Cardiac fibroblast (primary cell): ENCODE measurements at regions not wholly inside any gene's neighbourhood (a gene's known extent, or its start where the extent isn't known, plus 50 kb on each side); places are given as distances from the start of the nearest gene placed in this dataset.

Source experiments
- DNase-seq, 2 donors: peaks; one replicate each; pipeline versions ENCODE4 v3.0.0 to v3.0.0-alpha.2; 2010; ENCODE audit warnings: low read depth in 2 of 2
- H3K4me3 ChIP-seq, 2 donors: replicated peaks in 1 of 2; 1 replicate in 1 of 2; 2 replicates in 1 of 2; pipeline ENCODE4 v1.5.1; 2011; ENCODE audit warnings: low read depth in 2 of 2, low read length in 2 of 2, mild to moderate bottlenecking in 2 of 2, moderate library complexity in 1 of 2
- TF ChIP-seq, protein P1 (sequence below): IDR thresholded peaks from one replicate; pipeline ENCODE4 v1.5.1; 2011; ENCODE audit warnings: low read depth, mild to moderate bottlenecking, low read length, inconsistent platforms

DNA sequence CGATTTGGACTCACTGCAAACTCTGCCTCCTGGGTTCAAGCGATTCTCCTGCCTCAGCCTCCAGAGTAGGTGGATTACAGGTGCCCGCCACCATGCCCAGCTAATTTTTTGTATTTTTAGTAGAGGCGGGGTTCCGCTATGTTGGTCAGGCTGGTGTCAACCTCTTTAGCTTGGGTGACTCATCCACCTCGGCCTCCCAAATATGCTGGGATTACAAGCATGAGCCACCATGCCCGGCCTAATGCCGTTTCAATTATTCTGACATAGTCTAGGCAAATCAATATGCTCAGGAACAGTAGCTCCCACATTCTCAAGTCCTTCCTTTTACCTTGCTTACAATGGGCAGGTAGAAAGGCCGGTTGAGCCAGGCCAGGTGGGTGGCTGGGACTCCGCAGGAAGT, 82.0 kb upstream of the EEA1 start:
- no peak overlapping the region for H3K4me3 ChIP-seq
- DNase-seq: no peak
- TF ChIP-seq, protein P1, sequence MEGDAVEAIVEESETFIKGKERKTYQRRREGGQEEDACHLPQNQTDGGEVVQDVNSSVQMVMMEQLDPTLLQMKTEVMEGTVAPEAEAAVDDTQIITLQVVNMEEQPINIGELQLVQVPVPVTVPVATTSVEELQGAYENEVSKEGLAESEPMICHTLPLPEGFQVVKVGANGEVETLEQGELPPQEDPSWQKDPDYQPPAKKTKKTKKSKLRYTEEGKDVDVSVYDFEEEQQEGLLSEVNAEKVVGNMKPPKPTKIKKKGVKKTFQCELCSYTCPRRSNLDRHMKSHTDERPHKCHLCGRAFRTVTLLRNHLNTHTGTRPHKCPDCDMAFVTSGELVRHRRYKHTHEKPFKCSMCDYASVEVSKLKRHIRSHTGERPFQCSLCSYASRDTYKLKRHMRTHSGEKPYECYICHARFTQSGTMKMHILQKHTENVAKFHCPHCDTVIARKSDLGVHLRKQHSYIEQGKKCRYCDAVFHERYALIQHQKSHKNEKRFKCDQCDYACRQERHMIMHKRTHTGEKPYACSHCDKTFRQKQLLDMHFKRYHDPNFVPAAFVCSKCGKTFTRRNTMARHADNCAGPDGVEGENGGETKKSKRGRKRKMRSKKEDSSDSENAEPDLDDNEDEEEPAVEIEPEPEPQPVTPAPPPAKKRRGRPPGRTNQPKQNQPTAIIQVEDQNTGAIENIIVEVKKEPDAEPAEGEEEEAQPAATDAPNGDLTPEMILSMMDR: no peak

DNA sequence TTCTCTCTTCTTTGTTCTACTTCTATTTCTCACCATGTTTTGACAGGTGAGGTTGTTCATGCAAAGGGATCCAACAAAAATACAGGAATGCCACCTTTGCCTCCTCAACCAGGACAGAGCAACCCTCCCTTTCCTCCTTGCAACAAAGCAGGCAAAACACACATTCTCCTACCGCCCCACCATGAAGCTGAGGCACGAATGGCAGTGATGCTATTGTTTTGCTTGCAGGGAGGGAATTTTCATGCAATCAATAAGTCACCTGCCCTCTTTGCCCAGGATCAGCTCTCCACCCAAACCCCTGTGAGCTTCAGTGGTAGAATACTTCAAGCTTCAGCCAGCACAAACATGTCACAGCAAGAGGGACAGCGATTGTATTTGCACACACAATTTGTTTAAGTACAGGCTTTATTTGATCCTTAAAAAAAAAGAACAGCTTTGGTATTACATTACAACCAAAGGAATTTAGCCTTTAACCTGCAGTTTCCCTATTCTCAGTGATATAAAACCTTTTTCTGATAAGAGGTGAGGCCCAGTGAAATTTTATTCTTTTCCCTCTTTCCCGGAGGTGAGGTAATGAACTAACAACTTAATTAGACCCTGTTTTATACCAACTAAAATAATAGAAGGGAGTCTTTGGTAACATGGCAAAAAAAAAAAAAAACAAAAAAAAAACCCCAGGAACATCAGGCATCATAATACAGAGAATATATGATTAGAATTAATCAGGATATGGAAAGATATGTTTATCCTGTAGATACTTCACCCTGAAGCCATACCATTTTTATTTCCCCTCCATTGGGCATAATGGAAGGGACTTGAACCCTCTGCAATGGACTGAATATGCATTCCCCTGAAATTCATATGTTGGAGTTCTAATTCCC, 87.0 kb upstream of the EEA1 start:
- TF ChIP-seq, protein P1: no peak
- no peak overlapping the region for H3K4me3 ChIP-seq
- peak in 1 of 2 donors; percentile 10 for DNase-seq

DNA sequence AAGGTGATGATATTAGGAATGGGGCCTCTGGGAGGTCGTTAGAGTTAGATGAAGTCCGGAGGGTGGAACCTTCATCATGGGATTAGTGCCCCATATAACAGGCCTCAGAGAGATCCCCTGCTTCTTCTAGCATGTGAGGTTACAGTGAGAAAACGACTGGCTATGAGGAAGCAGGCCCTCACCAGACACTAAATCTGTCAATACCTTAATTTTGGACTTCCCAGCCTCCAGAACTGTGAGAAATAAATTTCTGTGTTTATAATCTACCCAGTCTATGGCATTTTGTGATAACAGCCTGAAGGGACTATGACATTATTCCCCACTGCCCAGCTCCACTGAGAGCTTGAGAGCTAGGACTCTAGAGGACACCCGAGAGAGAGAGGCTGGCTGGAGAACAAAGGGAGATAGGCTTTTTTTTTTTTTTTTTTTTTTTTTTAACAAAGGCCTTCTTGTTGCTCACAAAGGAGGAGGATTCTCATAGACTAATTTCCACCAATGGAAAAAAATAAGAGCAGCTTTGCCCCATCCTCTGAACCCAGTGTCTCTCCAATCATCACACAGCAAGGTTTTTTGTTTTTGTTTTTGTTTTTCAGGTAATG, 87.8 kb upstream of the EEA1 start:
- no peak for DNase-seq
- TF ChIP-seq, protein P1: no peak
- H3K4me3 ChIP-seq: no peak overlapping the region

DNA sequence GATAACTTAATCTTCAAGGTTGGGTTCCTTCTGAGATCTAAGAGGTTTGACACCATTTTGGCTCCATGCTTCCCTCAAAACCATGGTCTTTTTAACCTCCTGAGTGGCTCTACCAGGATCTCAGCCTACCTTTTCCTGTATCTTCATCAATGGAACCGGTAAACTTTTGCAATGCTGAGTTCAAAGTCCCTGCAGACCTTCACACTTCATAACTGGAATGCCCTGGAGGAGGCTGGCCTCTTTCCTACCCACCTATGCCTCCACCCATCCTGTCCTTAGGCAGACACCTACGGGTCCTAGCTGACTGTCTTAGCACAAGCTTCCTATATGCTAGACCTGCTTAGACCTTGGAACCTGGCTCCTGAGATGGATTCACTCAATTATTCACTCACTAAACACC, 89.5 kb upstream of the EEA1 start:
- TF ChIP-seq, protein P1: no peak
- no peak for DNase-seq
- H3K4me3 ChIP-seq: no peak overlapping the region

DNA sequence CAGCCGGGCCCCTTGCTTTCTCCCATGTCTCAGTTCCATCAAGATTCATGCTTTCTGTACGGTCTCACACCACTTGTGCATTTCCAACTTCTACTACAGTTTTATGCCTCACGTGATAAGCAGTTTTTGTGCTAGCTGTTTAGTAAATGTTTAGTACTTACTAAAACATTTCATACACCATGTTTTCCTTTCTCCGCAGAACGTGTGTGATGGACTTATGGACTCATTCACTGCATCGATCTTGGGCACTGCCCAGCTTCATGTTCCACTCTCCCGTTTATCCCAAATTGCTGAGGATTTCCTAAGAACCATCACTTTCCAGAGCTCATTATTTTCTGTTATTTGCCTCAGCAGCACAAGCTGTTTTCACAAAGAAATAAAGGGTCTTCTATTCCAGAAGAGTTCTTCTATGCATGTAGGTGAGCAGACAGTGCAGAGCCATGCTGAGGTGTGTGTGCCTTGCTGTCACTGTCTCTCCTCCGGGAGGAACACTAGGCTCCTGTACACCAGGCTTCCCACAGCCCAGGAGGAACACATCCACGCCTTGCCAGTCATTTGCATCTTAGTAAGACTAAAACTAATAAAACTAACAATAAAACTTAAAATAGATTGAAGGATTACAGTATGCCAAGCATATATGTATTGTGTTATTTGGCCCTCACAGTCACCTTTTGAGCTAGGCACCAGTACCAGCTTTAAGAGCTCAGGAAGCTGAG, 90.3 kb upstream of the EEA1 start:
- H3K4me3 ChIP-seq: no peak overlapping the region
- TF ChIP-seq, protein P1: no peak
- DNase-seq: no peak

DNA sequence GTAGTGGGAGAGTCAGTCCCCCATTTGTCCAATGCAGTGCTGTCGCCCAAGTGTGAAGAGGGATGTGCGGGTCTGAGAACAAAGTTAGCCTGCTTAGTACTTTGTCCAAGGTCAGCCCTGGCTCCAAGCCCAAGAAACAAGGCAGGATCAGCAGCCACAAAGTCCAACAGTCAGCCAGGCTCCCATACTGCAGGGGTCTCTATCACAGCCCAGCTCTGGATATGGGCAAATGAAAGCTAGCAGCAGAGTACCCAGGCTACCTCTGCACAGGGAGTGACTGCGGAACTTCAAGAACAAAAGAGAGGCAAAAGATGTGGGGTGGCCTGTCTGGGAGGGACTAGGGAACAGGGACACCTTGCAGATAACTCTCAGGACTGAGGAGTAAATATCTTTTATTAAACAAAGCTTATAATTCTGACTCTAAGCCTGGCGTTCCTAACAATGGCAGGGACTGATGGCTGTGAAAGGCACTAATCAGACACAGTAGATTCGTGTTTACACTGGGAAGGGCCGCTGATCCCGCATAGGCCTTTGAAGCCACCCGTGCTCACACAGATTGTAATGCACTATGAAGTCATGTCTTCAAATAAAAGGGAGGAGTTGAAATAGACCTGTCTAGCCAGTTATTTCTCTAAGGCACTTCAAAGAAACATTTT, 91.0 kb upstream of the EEA1 start:
- TF ChIP-seq, protein P1: no peak
- no peak for DNase-seq
- H3K4me3 ChIP-seq: no peak overlapping the region
